CD8-positive, alpha-beta memory T cell (primary cell): ENCODE measurements at regions not wholly inside any gene's neighbourhood (a gene's known extent, or its start where the extent isn't known, plus 50 kb on each side); places are given as distances from the start of the nearest gene placed in this dataset.

Source experiments
- CTCF ChIA-PET: fragments of 350-600 bp; sonication (Branson Sonifier 250); formaldehyde crosslinking; loops from one replicate; lab custom pipeline; 2021; ENCODE audit warnings: antibody characterized with exemption; lab: Charles Lee
- POLR2A ChIA-PET: fragments of 350-600 bp; sonication (Branson Sonifier 250); formaldehyde crosslinking; loops from one replicate; lab custom pipeline; 2021; ENCODE audit warnings: antibody characterized with exemption; lab: Charles Lee
- DNase-seq, 5 donors: peaks; one replicate each; pipeline versions ENCODE4 v3.0.0 to v3.0.0-alpha.2; 2020 to 2022; ENCODE audit warnings: mixed read lengths in 1 of 5
- H3K27ac ChIP-seq: one replicate; pipeline ENCODE4 v1.7.0; 2013; ENCODE audit warnings: low read depth, mild to moderate bottlenecking, low read length, moderate library complexity
- H3K27me3 ChIP-seq: 2 replicates; pipeline ENCODE4 v1.7.0; 2013; ENCODE audit warnings: low read length, mild to moderate bottlenecking; ENCODE audit not compliant: insufficient read depth, poor library complexity, severe bottlenecking
- H3K36me3 ChIP-seq: 2 replicates; pipeline ENCODE4 v1.7.0; 2013; ENCODE audit warnings: mild to moderate bottlenecking, low read length, moderate library complexity; ENCODE audit not compliant: insufficient read depth
- H3K4me1 ChIP-seq: 2 replicates; pipeline ENCODE4 v1.7.0; 2013; ENCODE audit warnings: mild to moderate bottlenecking, low read length, moderate library complexity; ENCODE audit not compliant: insufficient read depth
- H3K4me3 ChIP-seq: 2 replicates; pipeline ENCODE4 v1.7.0; 2013; ENCODE audit warnings: mild to moderate bottlenecking, low read length
- H3K9me3 ChIP-seq: 2 replicates; pipeline ENCODE4 v1.7.0; 2013; ENCODE audit warnings: mild to moderate bottlenecking, low read length
- H3K27ac Mint-ChIP-seq, 8 donors: one replicate each; pipeline ENCODE4 v1.8.0; 2020 to 2021; ENCODE audit warnings: mixed read lengths in 8 of 8, mild to moderate bottlenecking in 6 of 8, inconsistent platforms in 3 of 8, moderate library complexity in 3 of 8
- H3K27me3 Mint-ChIP-seq, 2 donors: one replicate each; pipeline ENCODE4 v1.8.0; 2020 to 2021; ENCODE audit warnings: mixed read lengths in 2 of 2, mild to moderate bottlenecking in 1 of 2, moderate library complexity in 1 of 2
- H3K36me3 Mint-ChIP-seq, 3 donors: one replicate each; pipeline ENCODE4 v1.8.0; 2020 to 2021; ENCODE audit warnings: mixed read lengths in 3 of 3, inconsistent platforms in 1 of 3, mild to moderate bottlenecking in 1 of 3
- H3K4me1 Mint-ChIP-seq, 3 donors: one replicate each; pipeline ENCODE4 v1.8.0; 2020 to 2021; ENCODE audit warnings: mixed read lengths in 3 of 3, inconsistent platforms in 1 of 3, mild to moderate bottlenecking in 1 of 3
- H3K4me3 Mint-ChIP-seq, 7 donors: one replicate each; pipeline ENCODE4 v1.8.0; 2020 to 2021; ENCODE audit warnings: mixed read lengths in 7 of 7, mild to moderate bottlenecking in 6 of 7, moderate library complexity in 4 of 7, inconsistent platforms in 2 of 7
- H3K9me3 Mint-ChIP-seq, 5 donors: one replicate each; pipeline ENCODE4 v1.8.0; 2020 to 2022; ENCODE audit warnings: mixed read lengths in 5 of 5, mild to moderate bottlenecking in 3 of 5, moderate library complexity in 2 of 5, inconsistent platforms in 1 of 5

DNA sequence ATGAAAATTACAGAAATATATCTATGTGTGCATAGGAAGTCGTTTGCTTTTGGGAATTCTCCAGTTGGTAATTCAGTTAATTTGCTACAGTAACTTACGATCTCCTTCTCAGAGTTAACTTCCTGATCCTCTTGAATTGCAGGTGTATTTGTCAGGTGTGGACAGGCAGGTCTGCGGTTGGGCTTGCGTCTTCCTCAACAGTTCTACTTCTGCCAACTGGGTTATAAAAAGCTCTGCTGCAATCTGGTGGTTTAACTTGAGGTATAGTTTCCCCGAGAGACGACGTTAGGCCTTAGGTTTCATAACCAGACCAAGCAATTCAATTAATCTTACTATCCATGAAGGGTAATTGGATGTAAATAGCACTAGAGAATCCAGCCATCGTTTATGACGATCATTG, 88.2 kb downstream of the GABPA start:
- H3K36me3 Mint-ChIP-seq = peaks cover 0 to 2% (median 0%) of the 10 kb centered on the region in 3 donors
- DNase-seq = no peak
- no peaks in the 10 kb centered on the region for H3K9me3 Mint-ChIP-seq
- Histone ChIP-seq H3K9me3 (no peaks in the 10 kb centered on the region), H3K36me3 (no peaks in the 10 kb centered on the region), H3K27me3 (no peaks in the 10 kb centered on the region), H3K4me1 (no peaks in the 10 kb centered on the region), H3K4me3 (no peak overlapping the region), H3K27ac (no peak overlapping the region)
- ChIA-PET POLR2A (no interaction called here), CTCF (no interaction called here)
- H3K4me3 Mint-ChIP-seq = no peak overlapping the region
- peak overlapping the region in 2 of 8 donors; percentile 38 to 71 for H3K27ac Mint-ChIP-seq
- H3K27me3 Mint-ChIP-seq = peaks cover 6 to 8% of the 10 kb centered on the region in 2 donors
- no peaks in the 10 kb centered on the region for H3K4me1 Mint-ChIP-seq

DNA sequence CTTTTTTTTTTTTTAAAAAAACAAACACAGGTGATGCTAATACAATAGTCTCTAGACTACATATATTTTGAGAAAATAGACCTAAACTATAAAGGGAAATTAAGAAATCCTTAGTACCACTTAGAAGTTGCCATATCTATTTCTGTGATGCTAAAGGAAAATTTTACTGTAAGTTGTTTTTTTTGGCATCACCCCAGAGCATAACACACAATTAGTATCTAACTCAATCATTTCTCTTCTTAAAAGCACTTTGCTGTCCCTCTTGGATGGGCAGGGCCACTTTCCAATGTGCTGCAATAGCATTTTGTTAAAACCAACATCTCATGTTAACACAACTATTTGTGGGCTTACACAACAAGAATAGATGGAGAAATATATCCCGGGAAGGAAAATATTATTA, 91.9 kb downstream of the GABPA start:
- H3K27ac Mint-ChIP-seq = no peak overlapping the region
- H3K4me3 Mint-ChIP-seq = no peak overlapping the region
- CTCF ChIA-PET = no interaction called here
- Histone ChIP-seq H3K4me3 (no peak overlapping the region), H3K27me3 (no peaks in the 10 kb centered on the region), H3K27ac (no peak overlapping the region), H3K9me3 (no peaks in the 10 kb centered on the region), H3K4me1 (no peaks in the 10 kb centered on the region), H3K36me3 (no peaks in the 10 kb centered on the region)
- peaks cover 0 to 3% (median 0%) of the 10 kb centered on the region in 3 donors for H3K4me1 Mint-ChIP-seq
- no peaks in the 10 kb centered on the region for H3K9me3 Mint-ChIP-seq
- H3K27me3 Mint-ChIP-seq = peaks cover 4 to 21% of the 10 kb centered on the region in 2 donors
- DNase-seq = no peak
- no peaks in the 10 kb centered on the region for H3K36me3 Mint-ChIP-seq
- POLR2A ChIA-PET = no interaction called here

GRCh38 chr21:25827513-25827912, 92.7 kb downstream of the GABPA start:
- DNase-seq = no peak
- H3K27me3 Mint-ChIP-seq = peaks cover 7 to 27% of the 10 kb centered on the region in 2 donors
- Histone ChIP-seq H3K9me3 (no peaks in the 10 kb centered on the region), H3K4me3 (no peak overlapping the region), H3K27me3 (no peaks in the 10 kb centered on the region), H3K36me3 (no peaks in the 10 kb centered on the region), H3K4me1 (no peaks in the 10 kb centered on the region), H3K27ac (no peak overlapping the region)
- CTCF ChIA-PET = no interaction called here
- H3K4me3 Mint-ChIP-seq = no peak overlapping the region
- H3K27ac Mint-ChIP-seq = no peak overlapping the region
- peaks cover 0 to 3% (median 0%) of the 10 kb centered on the region in 3 donors for H3K4me1 Mint-ChIP-seq
- H3K9me3 Mint-ChIP-seq = no peaks in the 10 kb centered on the region
- no peaks in the 10 kb centered on the region for H3K36me3 Mint-ChIP-seq
- POLR2A ChIA-PET = no interaction called here
